GM12892 (cell line): ENCODE measurements at regions not wholly inside any gene's neighbourhood (a gene's known extent, or its start where the extent isn't known, plus 50 kb on each side); places are given as distances from the start of the nearest gene placed in this dataset.

ENCODE experiments used
- POLR2A ChIP-seq: IDR thresholded peaks from 2 replicates; pipeline ENCODE4 v1.6.1; 2011; ENCODE audit warnings: low read depth, low read length, control low read depth
- TAF1 ChIP-seq: IDR thresholded peaks from 2 replicates; pipeline ENCODE4 v1.6.1; 2011; ENCODE audit warnings: low read depth, mild to moderate bottlenecking, control low read depth, low read length, borderline replicate concordance

- TF ChIP-seq POLR2A (no peak), TAF1 (no peak)
Observed at GRCh38 chr2:107007927-107008326, 122.0 kb upstream of the ST6GAL2 start.
